GM13977 (cell line): ENCODE measurements at regions not wholly inside any gene's neighbourhood (a gene's known extent, or its start where the extent isn't known, plus 50 kb on each side); places are given as distances from the start of the nearest gene placed in this dataset.

Experiments used
- DNase-seq: peaks from one replicate; pipeline ENCODE4 v3.0.0; 2012; ENCODE audit warnings: low spot score
- in situ Hi-C: fragments of 300-500 bp; cut with MboI; formaldehyde crosslinking; loops from one replicate; pipeline ENCODE4 v1.12.0; 2022; ENCODE audit warnings: low sequenced_read_pairs, low pct_unique_long_range_greater_than_20kb, mixed read lengths, inconsistent platforms; ENCODE audit not compliant: unreplicated experiment
- TF ChIP-seq, protein P1 (sequence below): IDR thresholded peaks from 2 replicates; pipeline ENCODE4 v1.5.1; 2012; ENCODE audit warnings: mild to moderate bottlenecking, control low read depth; ENCODE audit not compliant: insufficient read depth; ENCODE audit errors: extremely low read depth, missing control alignments

DNA sequence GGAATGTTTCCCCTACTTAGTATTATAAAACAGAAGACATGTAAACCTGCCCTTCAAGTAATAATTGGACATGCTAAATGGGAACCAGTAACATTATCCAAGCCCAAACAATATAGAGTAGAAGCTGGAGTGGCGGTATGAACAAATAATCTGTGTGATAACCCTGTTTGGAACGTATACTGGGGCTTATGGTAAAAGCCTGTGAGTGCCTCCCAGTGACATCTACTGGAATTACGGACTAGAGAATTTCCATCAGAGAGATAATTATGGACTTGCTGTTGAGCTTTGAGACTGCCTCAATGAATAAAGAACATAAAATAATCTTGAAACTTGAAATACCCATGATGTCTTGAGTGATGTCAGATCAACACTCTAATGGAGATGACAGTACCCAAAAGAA lies 406.3 kb upstream of the GRIA3 start:
- TF ChIP-seq, protein P1, sequence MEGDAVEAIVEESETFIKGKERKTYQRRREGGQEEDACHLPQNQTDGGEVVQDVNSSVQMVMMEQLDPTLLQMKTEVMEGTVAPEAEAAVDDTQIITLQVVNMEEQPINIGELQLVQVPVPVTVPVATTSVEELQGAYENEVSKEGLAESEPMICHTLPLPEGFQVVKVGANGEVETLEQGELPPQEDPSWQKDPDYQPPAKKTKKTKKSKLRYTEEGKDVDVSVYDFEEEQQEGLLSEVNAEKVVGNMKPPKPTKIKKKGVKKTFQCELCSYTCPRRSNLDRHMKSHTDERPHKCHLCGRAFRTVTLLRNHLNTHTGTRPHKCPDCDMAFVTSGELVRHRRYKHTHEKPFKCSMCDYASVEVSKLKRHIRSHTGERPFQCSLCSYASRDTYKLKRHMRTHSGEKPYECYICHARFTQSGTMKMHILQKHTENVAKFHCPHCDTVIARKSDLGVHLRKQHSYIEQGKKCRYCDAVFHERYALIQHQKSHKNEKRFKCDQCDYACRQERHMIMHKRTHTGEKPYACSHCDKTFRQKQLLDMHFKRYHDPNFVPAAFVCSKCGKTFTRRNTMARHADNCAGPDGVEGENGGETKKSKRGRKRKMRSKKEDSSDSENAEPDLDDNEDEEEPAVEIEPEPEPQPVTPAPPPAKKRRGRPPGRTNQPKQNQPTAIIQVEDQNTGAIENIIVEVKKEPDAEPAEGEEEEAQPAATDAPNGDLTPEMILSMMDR, result no peak
- in situ Hi-C loops, result no loop called here
- no peak for DNase-seq

DNA sequence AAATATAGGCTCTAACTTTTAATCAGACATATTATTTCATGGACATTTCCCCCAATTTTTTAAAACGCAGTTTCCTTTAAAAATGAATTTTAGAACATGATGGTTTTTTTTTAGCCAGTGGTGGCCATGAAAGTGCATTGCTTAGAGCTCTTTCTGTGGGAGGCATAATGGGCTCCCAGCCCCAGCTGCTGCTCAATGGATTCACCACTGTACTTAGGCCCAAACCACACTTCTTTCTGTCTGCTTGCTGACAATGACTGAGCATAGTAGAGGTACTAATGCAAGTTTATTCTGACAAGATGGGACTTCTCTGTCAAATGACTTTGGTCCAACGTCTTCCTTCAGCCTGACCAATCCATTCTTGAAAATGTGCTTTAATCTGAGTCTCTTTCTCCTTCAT lies 400.2 kb upstream of the GRIA3 start:
- in situ Hi-C loops, result no loop called here
- TF ChIP-seq, protein P1, result no peak
- DNase-seq, result no peak

DNA sequence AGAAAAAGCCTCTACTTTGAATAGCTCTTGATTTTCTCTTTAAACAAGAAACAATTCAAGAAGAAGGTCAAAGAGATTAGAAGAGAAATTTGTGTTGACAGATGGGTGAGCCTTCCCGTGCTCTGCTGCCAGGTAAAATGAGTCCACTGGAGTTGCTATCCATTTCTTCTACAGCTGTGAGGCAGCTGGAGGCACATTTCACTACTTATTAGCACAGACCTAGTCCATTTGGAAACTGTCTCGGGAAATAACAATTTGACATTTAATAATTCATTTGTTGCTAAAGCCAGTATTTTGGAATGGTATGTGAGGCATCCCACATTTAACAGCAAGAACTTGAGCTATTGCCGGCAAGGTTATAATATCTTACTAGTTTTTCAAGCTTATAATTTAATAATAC lies 396.8 kb upstream of the GRIA3 start:
- in situ Hi-C loops, result no loop called here
- TF ChIP-seq, protein P1, result no peak

DNA sequence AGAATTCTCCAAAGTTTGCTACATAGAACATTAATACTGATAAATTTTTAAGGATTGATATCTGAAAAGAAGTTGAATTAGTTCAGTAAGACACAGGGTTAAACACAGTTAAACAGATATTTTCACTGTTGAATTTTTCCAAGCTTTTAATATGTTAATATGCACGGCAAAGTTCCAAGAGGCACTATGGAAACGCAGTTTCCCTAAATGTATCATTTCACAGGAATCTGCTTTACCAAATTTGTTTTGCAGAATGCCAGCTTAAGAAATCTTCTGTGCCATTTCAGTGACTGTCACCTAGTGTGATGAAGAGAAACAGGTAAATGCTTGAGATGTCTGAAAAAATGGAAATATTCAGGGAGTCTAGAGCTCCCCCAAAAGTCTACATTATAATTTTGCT lies 395.9 kb upstream of the GRIA3 start:
- DNase-seq, result no peak
- in situ Hi-C loops, result no loop called here
- TF ChIP-seq, protein P1, result no peak

More for the DNA sequence above, 396.8 kb upstream of the GRIA3 start:
- no peak for DNase-seq

DNA sequence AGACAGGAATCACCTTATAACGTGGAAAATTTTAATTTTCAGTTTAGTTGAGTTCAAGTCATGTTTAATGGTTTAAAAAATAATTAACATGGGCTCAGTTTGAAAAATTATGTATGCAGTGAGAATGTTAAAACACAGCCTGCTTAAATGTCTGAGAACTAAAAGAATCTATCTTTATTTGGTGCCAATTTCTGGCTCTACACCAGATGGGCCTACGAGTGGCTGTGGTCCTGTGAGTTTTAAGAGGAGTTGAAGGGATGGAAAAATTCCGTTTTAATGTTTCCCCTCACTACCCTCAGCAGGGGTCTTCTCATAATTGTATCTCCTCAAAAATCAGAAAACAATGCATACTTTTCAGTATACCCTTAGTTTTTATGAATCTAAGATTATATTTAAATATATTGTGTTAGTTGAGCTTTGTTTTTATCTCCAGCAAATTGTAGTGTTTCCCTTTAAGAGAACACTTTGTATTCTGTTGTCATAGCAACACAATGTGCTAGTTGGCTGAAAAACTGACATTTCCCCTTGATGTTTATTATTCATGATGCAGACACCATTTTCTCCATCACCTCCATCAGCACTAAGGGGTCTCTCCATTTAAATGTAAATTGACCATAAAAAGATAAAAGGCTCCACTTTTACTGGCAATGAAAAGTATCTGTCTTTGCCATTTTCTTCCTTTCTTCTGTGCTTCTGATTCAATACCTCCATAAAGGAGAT lies 393.5 kb upstream of the GRIA3 start:
- in situ Hi-C loops, result no loop called here
- TF ChIP-seq, protein P1, result no peak

DNA sequence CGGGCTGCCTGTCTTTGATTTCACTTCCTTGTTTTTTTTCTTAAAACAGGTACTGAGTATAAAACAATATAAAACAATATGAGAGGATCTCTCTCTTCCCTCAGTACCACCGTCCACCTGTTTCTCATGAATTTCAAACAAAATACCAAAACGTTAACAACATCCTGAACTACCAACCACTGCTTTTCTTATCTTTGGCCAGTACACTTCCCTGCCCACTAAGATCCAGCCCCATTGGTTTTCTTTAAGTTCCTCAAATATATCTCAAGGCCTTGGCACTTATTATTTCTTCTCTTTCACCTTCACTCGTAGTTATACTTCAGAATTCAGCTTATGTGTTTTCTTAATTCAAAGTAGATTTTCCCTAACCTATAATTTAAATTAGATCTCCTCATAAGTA lies 370.2 kb upstream of the GRIA3 start:
- in situ Hi-C loops, result no loop called here
- TF ChIP-seq, protein P1, result no peak

More for the DNA sequence above, 393.5 kb upstream of the GRIA3 start:
- no peak for DNase-seq

More for the DNA sequence above, 370.2 kb upstream of the GRIA3 start:
- DNase-seq, result no peak
